Calu3 (cell line): ENCODE measurements at regions not wholly inside any gene's neighbourhood (a gene's known extent, or its start where the extent isn't known, plus 50 kb on each side); places are given as distances from the start of the nearest gene placed in this dataset.

Source experiments
- BruUV-seq: library from RNA; stranded (reverse); fragments of 400-500 nt; replicated peaks from 2 replicates; lab custom pipeline; 2021; lab: Mats Ljungman, UMichigan
- CTCF ChIA-PET: fragments of 300-600 bp; sonication (Branson Sonifier 250); formaldehyde crosslinking; loops from one replicate; lab custom pipeline; 2022; ENCODE audit warnings: antibody characterized with exemption; lab: Charles Lee
- DNase-seq: peaks from one replicate; pipeline ENCODE4 v3.0.0; 2022
- H3K27ac Mint-ChIP-seq: one replicate; pipeline ENCODE4 v1.8.0; 2022; ENCODE audit warnings: mixed read lengths; ENCODE audit not compliant: unreplicated experiment
- H3K27me3 Mint-ChIP-seq: one replicate; pipeline ENCODE4 v1.8.0; 2022; ENCODE audit warnings: mixed read lengths; ENCODE audit not compliant: unreplicated experiment
- H3K36me3 Mint-ChIP-seq: one replicate; pipeline ENCODE4 v1.8.0; 2022; ENCODE audit warnings: mild to moderate bottlenecking, moderate library complexity, mixed read lengths; ENCODE audit not compliant: insufficient read depth, unreplicated experiment
- H3K4me1 Mint-ChIP-seq: one replicate; pipeline ENCODE4 v1.8.0; 2022; ENCODE audit warnings: mild to moderate bottlenecking, low read depth, mixed read lengths; ENCODE audit not compliant: unreplicated experiment
- H3K4me3 Mint-ChIP-seq: one replicate; pipeline ENCODE4 v1.8.0; 2022; ENCODE audit warnings: mild to moderate bottlenecking, low read depth, moderate library complexity, mixed read lengths; ENCODE audit not compliant: unreplicated experiment
- H3K9me3 Mint-ChIP-seq: one replicate; pipeline ENCODE4 v1.8.0; 2022; ENCODE audit warnings: low read depth, mixed read lengths; ENCODE audit not compliant: unreplicated experiment
- CTCF ChIP-seq: fragments of 200-600 bp; IDR thresholded peaks from one replicate; pipeline ENCODE4 v1.8.0; 2022; ENCODE audit warnings: antibody characterized with exemption; ENCODE audit not compliant: unreplicated experiment
- intact Hi-C: fragments of 100-400 bp; cut with micrococcal nuclease; formaldehyde crosslinking; loops from one replicate; pipeline ENCODE4 v1.10.0; 2022; ENCODE audit not compliant: unreplicated experiment

GRCh38 chrX:11870789-11871188 lies 112.8 kb downstream of the MSL3 start:
- CTCF ChIA-PET: no interaction called here
- no peak for DNase-seq
- peaks cover 12% of the 10 kb centered on the region for H3K27me3 Mint-ChIP-seq
- H3K4me3 Mint-ChIP-seq: no peak overlapping the region
- no TSS peak for BruUV-seq
- no peaks in the 10 kb centered on the region for H3K36me3 Mint-ChIP-seq
- H3K27ac Mint-ChIP-seq: no peak overlapping the region
- no peak for TF ChIP-seq CTCF
- H3K9me3 Mint-ChIP-seq: peaks cover 2% of the 10 kb centered on the region
- intact Hi-C loops: no loop called here
- H3K4me1 Mint-ChIP-seq: no peaks in the 10 kb centered on the region

GRCh38 chrX:11881485-11882170 lies 123.6 kb downstream of the MSL3 start:
- Mint-ChIP-seq H3K4me1 (peaks cover 15% of the 10 kb centered on the region), H3K27me3 (no peaks in the 10 kb centered on the region), H3K9me3 (no peaks in the 10 kb centered on the region), H3K27ac (peak overlapping the region; percentile 8), H3K36me3 (no peaks in the 10 kb centered on the region), H3K4me3 (no peak overlapping the region)
- peak; percentile 7 for DNase-seq
- no TSS peak for BruUV-seq
- intact Hi-C loops: no loop called here
- CTCF ChIA-PET: no interaction called here
- no peak for TF ChIP-seq CTCF

- H3K4me3 Mint-ChIP-seq: no peak overlapping the region
- no peak for TF ChIP-seq CTCF
- H3K36me3 Mint-ChIP-seq: no peaks in the 10 kb centered on the region
- CTCF ChIA-PET: interaction anchor here (0.7 kb wide), 1 partner anchor 150 kb away, joined by 3 read pairs; no protein-coding TSS in a partner anchor
- peak overlapping the region; percentile 6 for H3K27ac Mint-ChIP-seq
- H3K9me3 Mint-ChIP-seq: no peaks in the 10 kb centered on the region
- H3K4me1 Mint-ChIP-seq: peaks cover 22% of the 10 kb centered on the region
- no peak for DNase-seq
- no peaks in the 10 kb centered on the region for H3K27me3 Mint-ChIP-seq
- intact Hi-C loops: no loop called here
- BruUV-seq: no TSS peak
These were observed 128.7 kb downstream of the MSL3 start for GRCh38 chrX:11886745-11887144.

- DNase-seq: no peak
- H3K4me1 Mint-ChIP-seq: peaks cover 18% of the 10 kb centered on the region
- no peak overlapping the region for H3K4me3 Mint-ChIP-seq
- H3K27me3 Mint-ChIP-seq: no peaks in the 10 kb centered on the region
- intact Hi-C loops: no loop called here
- H3K27ac Mint-ChIP-seq: peak overlapping the region; percentile 6
- CTCF ChIA-PET: no interaction called here
- H3K36me3 Mint-ChIP-seq: no peaks in the 10 kb centered on the region
- no peak for TF ChIP-seq CTCF
- H3K9me3 Mint-ChIP-seq: no peaks in the 10 kb centered on the region
- BruUV-seq: no TSS peak
These were observed 129.1 kb downstream of the MSL3 start for GRCh38 chrX:11887175-11887574.
